CD4-positive, alpha-beta T cell (primary cell): ENCODE measurements at regions not wholly inside any gene's neighbourhood (a gene's known extent, or its start where the extent isn't known, plus 50 kb on each side); places are given as distances from the start of the nearest gene placed in this dataset.
"Not testable (repeated sequence)": the region's sequence is repeated elsewhere in the genome, so short reads cannot be mapped to it uniquely, and the experiment has no call there.

ENCODE experiments used
- ATAC-seq: fragments of 200-7000 bp; cut with Tn5 transposase; one replicate; pipeline ENCODE4 v1.10.0; 2022; ENCODE audit warnings: mild to moderate bottlenecking; ENCODE audit not compliant: poor library complexity
- CTCF ChIA-PET: fragments of 350-600 bp; sonication (Branson Sonifier 250); formaldehyde crosslinking; loops from one replicate; lab custom pipeline; 2021; ENCODE audit warnings: antibody characterized with exemption, inconsistent platforms; lab: Charles Lee
- POLR2A ChIA-PET: fragments of 350-600 bp; sonication (Branson Sonifier 250); formaldehyde crosslinking; loops from one replicate; lab custom pipeline; 2021; ENCODE audit warnings: antibody characterized with exemption, inconsistent platforms; lab: Charles Lee
- DNase-seq, 14 experiments: peaks; one replicate each; pipeline ENCODE4 v3.0.0-alpha.2; 2013 to 2020; ENCODE audit warnings: mixed read lengths in 2 of 14
- H3K27ac ChIP-seq, 2 donors: one replicate each; pipeline versions ENCODE4 v1.5.1 to v1.7.0; 2013; ENCODE audit warnings: low read length in 2 of 2, low read depth in 1 of 2, mild to moderate bottlenecking in 1 of 2
- H3K27me3 ChIP-seq, 2 experiments: 1 replicate in 1 of 2; 2 replicates in 1 of 2; pipeline versions ENCODE4 v1.6.1 to v1.7.0; 2013; ENCODE audit warnings: low read length in 2 of 2, control low read depth in 1 of 2, mild to moderate bottlenecking in 1 of 2, moderate library complexity in 1 of 2; ENCODE audit not compliant: insufficient read depth in 2 of 2, control insufficient read depth in 1 of 2
- H3K36me3 ChIP-seq: one replicate; pipeline ENCODE4 v1.6.1; 2013; ENCODE audit warnings: low read length, control low read depth; ENCODE audit not compliant: insufficient read depth
- H3K4me1 ChIP-seq: one replicate; pipeline ENCODE4 v1.6.1; 2013; ENCODE audit warnings: low read length, control low read depth; ENCODE audit not compliant: insufficient read depth
- H3K4me3 ChIP-seq: one replicate; pipeline ENCODE4 v1.5.1; 2013; ENCODE audit warnings: mild to moderate bottlenecking, low read length, moderate library complexity
- H3K9me3 ChIP-seq, 2 experiments: 1 replicate in 1 of 2; 2 replicates in 1 of 2; pipeline versions ENCODE4 v1.6.1 to v1.7.0; 2013; ENCODE audit warnings: low read length in 2 of 2, mild to moderate bottlenecking in 2 of 2, control low read depth in 1 of 2, moderate library complexity in 1 of 2; ENCODE audit not compliant: control insufficient read depth in 1 of 2, insufficient read depth in 1 of 2
- H3K27ac Mint-ChIP-seq: one replicate; pipeline ENCODE4 v1.8.0; 2020; ENCODE audit warnings: mixed read lengths
- H3K27me3 Mint-ChIP-seq: one replicate; pipeline ENCODE4 v1.8.0; 2021; ENCODE audit warnings: mixed read lengths
- H3K36me3 Mint-ChIP-seq: one replicate; pipeline ENCODE4 v1.8.0; 2021; ENCODE audit warnings: low read depth, mixed read lengths
- H3K4me1 Mint-ChIP-seq: one replicate; pipeline ENCODE4 v1.8.0; 2021; ENCODE audit warnings: low read depth, mixed read lengths
- H3K4me3 Mint-ChIP-seq: one replicate; pipeline ENCODE4 v1.8.0; 2020; ENCODE audit warnings: mild to moderate bottlenecking, mixed read lengths
- H3K9me3 Mint-ChIP-seq: one replicate; pipeline ENCODE4 v1.8.0; 2020; ENCODE audit warnings: mixed read lengths
- intact Hi-C, 2 experiments: fragments of 100-400 bp; cut with DNase I in 1 of 2; cut with micrococcal nuclease in 1 of 2; formaldehyde crosslinking; loops; one replicate each; pipeline versions ENCODE4 v1.15.1 to v1.9.0; 2023 to 2025; cut with DNase I, micrococcal nuclease

- H3K27ac Mint-ChIP-seq, POLR2A ChIA-PET, H3K27me3 Mint-ChIP-seq, ATAC-seq, H3K36me3 Mint-ChIP-seq, H3K27me3 ChIP-seq, H3K27ac ChIP-seq, DNase-seq, H3K9me3 Mint-ChIP-seq, H3K4me1 ChIP-seq, H3K9me3 ChIP-seq, intact Hi-C loops, H3K4me1 Mint-ChIP-seq, H3K4me3 Mint-ChIP-seq, H3K4me3 ChIP-seq, H3K36me3 ChIP-seq, CTCF ChIA-PET: not testable (repeated sequence)
Measured at GRCh38 chr2:89184746-89185145, 493.3 kb downstream of the RPIA start.

- H3K27ac Mint-ChIP-seq, DNase-seq, POLR2A ChIA-PET, H3K9me3 Mint-ChIP-seq, H3K9me3 ChIP-seq, H3K27me3 ChIP-seq, ATAC-seq, intact Hi-C loops, H3K27me3 Mint-ChIP-seq, H3K4me3 Mint-ChIP-seq, H3K36me3 Mint-ChIP-seq, H3K4me1 Mint-ChIP-seq, H3K36me3 ChIP-seq, H3K4me3 ChIP-seq, H3K27ac ChIP-seq, CTCF ChIA-PET, H3K4me1 ChIP-seq: not testable (repeated sequence)
Measured at GRCh38 chr2:89195636-89196251, 504.3 kb downstream of the RPIA start.

GRCh38 chr2:89196719-89197118, 505.2 kb downstream of the RPIA start:
- ATAC-seq, H3K4me1 ChIP-seq, H3K9me3 ChIP-seq, H3K36me3 Mint-ChIP-seq, H3K4me1 Mint-ChIP-seq, H3K4me3 ChIP-seq, H3K36me3 ChIP-seq, H3K9me3 Mint-ChIP-seq, H3K27me3 ChIP-seq, CTCF ChIA-PET, H3K27me3 Mint-ChIP-seq, H3K4me3 Mint-ChIP-seq, H3K27ac Mint-ChIP-seq, POLR2A ChIA-PET, intact Hi-C loops, H3K27ac ChIP-seq, DNase-seq: not testable (repeated sequence)

GRCh38 chr2:89198026-89198425, 506.6 kb downstream of the RPIA start:
- POLR2A ChIA-PET, H3K4me1 Mint-ChIP-seq, H3K36me3 Mint-ChIP-seq, H3K9me3 ChIP-seq, H3K4me1 ChIP-seq, H3K27me3 Mint-ChIP-seq, H3K4me3 ChIP-seq, H3K36me3 ChIP-seq, intact Hi-C loops, H3K27ac ChIP-seq, H3K4me3 Mint-ChIP-seq, CTCF ChIA-PET, H3K27ac Mint-ChIP-seq, ATAC-seq, H3K27me3 ChIP-seq, DNase-seq, H3K9me3 Mint-ChIP-seq: not testable (repeated sequence)

GRCh38 chr2:89199453-89200246, 508.2 kb downstream of the RPIA start:
- H3K36me3 ChIP-seq, intact Hi-C loops, H3K36me3 Mint-ChIP-seq, H3K4me1 Mint-ChIP-seq, H3K27me3 Mint-ChIP-seq, CTCF ChIA-PET, H3K27ac Mint-ChIP-seq, H3K4me3 ChIP-seq, H3K27me3 ChIP-seq, H3K27ac ChIP-seq, ATAC-seq, H3K4me3 Mint-ChIP-seq, H3K9me3 Mint-ChIP-seq, POLR2A ChIA-PET, H3K9me3 ChIP-seq, H3K4me1 ChIP-seq, DNase-seq: not testable (repeated sequence)

- H3K27me3 ChIP-seq, H3K4me1 Mint-ChIP-seq, H3K4me3 Mint-ChIP-seq, H3K27ac ChIP-seq, H3K4me3 ChIP-seq, ATAC-seq, H3K9me3 ChIP-seq, H3K9me3 Mint-ChIP-seq, H3K27ac Mint-ChIP-seq, DNase-seq, CTCF ChIA-PET, intact Hi-C loops, H3K36me3 Mint-ChIP-seq, H3K4me1 ChIP-seq, POLR2A ChIA-PET, H3K27me3 Mint-ChIP-seq, H3K36me3 ChIP-seq: not testable (repeated sequence)
Measured at GRCh38 chr2:89200247-89200527, 508.7 kb downstream of the RPIA start.

- H3K4me1 ChIP-seq, H3K4me3 Mint-ChIP-seq, H3K36me3 ChIP-seq, H3K4me1 Mint-ChIP-seq, intact Hi-C loops, H3K27me3 Mint-ChIP-seq, POLR2A ChIA-PET, H3K27me3 ChIP-seq, H3K9me3 ChIP-seq, H3K36me3 Mint-ChIP-seq, H3K9me3 Mint-ChIP-seq, ATAC-seq, CTCF ChIA-PET, H3K4me3 ChIP-seq, H3K27ac ChIP-seq, H3K27ac Mint-ChIP-seq, DNase-seq: not testable (repeated sequence)
Measured at GRCh38 chr2:89202518-89202917, 511.0 kb downstream of the RPIA start.
